Fibroblast of mammary gland (primary cell): ENCODE measurements at regions not wholly inside any gene's neighbourhood (a gene's known extent, or its start where the extent isn't known, plus 50 kb on each side); places are given as distances from the start of the nearest gene placed in this dataset.

Experiments
- DNase-seq: peaks from one replicate; pipeline ENCODE4 v3.0.0-alpha.2; 2010; ENCODE audit warnings: low read depth
- H3K4me3 ChIP-seq: 2 replicates; pipeline ENCODE4 v1.5.1; 2011; ENCODE audit warnings: low read depth, mild to moderate bottlenecking, low read length, moderate library complexity; ENCODE audit not compliant: control insufficient read depth
- TF ChIP-seq, protein P1 (sequence below): conservative IDR thresholded peaks from 2 replicates; pipeline ENCODE4 v1.5.1; 2011; ENCODE audit warnings: low read depth, low read length, inconsistent platforms; ENCODE audit not compliant: control insufficient read depth, insufficient read depth

DNA sequence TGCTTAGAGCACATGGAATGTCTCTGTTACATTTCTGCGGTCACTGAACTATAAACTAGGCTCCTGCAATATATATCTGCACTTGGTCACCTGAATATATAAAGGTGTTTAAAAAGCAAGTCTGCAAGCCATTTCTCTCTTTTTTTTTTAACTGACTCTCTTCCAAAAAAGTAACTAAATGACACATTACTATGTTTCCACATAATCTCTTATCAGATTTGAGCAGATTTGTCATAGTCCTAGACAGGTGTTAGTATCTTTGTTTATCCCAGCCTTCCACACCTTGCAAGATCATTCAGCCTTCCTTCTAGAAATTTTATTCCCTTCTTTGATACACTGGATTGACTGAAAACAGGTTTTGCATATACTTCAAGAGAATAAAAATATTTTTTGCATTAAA, 86.7 kb upstream of the KLF7 start:
- TF ChIP-seq, protein P1, sequence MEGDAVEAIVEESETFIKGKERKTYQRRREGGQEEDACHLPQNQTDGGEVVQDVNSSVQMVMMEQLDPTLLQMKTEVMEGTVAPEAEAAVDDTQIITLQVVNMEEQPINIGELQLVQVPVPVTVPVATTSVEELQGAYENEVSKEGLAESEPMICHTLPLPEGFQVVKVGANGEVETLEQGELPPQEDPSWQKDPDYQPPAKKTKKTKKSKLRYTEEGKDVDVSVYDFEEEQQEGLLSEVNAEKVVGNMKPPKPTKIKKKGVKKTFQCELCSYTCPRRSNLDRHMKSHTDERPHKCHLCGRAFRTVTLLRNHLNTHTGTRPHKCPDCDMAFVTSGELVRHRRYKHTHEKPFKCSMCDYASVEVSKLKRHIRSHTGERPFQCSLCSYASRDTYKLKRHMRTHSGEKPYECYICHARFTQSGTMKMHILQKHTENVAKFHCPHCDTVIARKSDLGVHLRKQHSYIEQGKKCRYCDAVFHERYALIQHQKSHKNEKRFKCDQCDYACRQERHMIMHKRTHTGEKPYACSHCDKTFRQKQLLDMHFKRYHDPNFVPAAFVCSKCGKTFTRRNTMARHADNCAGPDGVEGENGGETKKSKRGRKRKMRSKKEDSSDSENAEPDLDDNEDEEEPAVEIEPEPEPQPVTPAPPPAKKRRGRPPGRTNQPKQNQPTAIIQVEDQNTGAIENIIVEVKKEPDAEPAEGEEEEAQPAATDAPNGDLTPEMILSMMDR = no peak
- H3K4me3 ChIP-seq = no peak overlapping the region
- DNase-seq = no peak

DNA sequence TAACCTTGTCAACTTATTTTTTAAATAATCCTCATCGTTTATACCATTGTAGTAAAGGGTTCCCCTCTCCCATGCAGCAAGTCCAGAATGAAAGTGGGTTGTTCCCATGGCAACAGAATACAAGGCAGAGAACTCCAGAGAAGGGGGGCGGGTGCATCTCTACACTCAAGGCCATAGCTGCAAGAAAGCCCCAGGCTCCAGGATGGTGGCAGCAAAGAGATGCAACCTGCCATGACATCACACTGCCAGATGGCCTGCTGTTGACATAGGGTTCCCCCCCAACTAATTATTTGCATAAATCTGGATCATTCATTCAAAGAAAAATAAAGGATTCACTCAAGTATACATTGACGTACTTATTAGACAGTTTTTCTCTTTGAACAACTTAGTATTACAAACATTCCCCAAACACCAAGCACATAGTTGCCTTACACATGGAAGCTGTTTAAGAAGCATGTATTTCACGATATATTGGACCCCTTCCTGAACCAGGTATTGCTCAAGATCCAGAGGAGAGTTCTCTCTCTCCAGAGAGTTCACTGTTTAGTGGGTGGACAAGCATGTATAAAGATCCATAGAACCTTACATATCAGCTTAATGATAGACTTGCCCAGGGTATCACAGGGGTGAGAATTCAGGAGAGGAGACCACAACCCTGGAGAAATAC, 87.4 kb upstream of the KLF7 start:
- TF ChIP-seq, protein P1 = no peak
- DNase-seq = peak; percentile 48
- no peak overlapping the region for H3K4me3 ChIP-seq

DNA sequence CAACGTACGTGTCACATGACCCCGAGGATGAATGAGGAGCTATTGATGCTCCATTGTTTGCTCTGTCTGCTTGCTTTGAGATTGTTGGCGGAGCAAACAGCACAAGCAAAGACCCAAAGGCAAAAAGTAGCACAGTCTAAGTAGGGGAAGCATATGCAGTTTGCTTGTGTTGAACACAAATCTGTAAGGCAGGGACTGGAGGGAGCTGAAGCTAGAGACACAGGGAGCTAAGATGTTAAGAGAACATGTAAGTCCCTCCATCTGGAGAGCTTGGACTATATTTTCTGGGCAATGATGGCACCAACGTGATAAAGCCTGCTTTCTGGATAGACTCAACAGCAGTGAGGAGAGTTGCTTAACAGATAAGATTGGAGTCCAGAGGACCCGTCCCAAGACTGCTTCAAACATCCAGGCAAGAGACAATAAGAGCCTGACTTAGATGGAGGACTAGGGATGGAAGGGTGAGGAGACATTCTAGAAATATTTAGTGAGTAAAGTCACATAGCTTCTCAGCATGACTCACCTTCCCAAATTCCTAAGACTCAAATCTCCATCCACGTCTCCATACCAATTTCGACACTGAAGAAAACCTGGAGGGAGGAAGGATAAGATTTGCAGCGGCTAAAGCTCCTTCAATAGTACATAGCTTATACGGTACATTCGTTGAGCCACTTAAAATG, 88.1 kb upstream of the KLF7 start:
- TF ChIP-seq, protein P1 = no peak
- DNase-seq = peak; percentile 93
- H3K4me3 ChIP-seq = no peak overlapping the region

DNA sequence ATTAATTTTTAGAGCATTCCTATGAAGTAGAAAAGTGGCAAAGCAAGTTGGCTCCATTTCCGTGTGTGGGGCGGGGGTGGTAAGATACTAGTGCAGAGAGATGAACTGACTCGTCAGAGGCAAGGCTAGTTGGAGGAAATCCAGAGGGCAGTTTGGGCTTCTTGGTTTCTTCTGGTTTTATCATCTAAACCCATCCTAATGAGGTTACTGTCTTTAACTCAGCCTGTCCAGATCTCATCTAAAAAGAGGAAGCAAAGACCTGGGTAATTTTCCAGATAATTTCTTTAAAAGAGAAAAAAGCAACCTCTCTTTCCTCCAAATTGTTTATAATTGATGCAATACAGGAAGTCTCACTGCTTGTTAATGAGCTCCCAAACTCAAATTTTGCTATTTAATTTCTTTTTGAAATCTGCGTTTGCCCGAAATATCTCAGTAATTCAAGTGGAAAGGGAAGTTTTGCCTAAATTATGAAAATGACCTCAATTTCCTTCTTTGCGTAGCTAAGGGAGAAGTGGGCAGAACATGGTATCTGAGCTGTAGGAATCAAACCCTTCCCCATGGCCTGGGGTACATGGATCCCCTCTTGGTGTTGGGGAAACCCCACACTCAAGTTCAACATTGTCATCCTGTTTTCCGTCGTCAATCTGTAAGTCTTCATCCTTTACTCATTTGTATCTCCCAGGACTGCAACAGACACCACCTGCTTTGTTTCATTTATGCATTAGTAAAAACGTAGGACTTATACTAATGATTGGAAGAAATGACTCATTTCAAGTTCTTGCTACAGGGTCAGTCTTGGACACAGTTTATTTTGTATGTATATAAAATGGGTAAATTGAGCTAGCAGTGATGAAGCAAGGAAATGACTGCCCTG, 89.1 kb upstream of the KLF7 start:
- peak; percentile 83 for DNase-seq
- H3K4me3 ChIP-seq = no peak overlapping the region
- TF ChIP-seq, protein P1 = no peak

DNA sequence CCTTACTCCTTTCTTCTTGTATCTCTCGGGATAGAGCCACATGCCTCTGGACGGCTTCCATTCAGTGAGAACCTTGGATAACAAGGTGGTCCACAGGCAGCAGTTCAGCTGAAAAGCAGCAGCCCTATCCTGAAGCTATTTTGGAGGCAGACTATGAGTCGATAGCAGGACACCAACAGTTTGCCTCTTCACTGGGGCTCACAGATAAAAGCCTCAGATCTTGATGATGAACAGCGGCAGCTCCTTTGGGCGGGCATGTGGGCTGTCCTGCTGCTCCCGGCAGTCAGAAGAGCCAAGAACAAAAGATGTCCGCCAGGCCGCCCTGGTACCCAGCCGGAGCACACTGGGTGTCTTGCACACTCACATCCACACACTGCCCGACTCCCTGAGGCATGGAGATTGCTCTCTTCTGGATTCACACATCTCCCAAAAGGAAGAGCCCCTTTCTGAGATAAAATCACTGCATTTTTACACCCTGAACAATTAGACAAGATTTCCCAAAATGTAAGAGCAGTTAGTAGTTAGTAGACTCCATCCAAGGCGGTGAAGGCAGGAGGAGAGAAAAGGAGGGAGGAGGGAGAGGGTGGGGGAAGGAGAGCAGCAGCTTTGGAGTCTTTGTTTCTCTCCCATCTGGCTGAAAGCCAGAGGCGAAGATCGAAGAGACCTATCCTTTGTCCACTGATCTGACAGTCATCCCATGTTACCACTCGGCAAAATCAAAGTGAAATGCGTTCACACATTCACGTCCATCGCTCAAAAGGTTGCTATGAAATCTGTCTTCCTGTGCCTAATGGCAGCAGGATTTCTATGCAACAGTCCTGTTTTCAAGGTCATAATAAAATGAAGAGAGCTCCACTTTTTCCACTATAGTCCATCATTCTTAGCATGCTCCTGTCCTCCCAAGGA, 90.1 kb upstream of the KLF7 start:
- DNase-seq = no peak
- TF ChIP-seq, protein P1 = no peak
- H3K4me3 ChIP-seq = no peak overlapping the region
